Neuronal stem cell (in vitro differentiated cells): ENCODE measurements at regions not wholly inside any gene's neighbourhood (a gene's known extent, or its start where the extent isn't known, plus 50 kb on each side); places are given as distances from the start of the nearest gene placed in this dataset.
"Not testable (repeated sequence)": the region's sequence is repeated elsewhere in the genome, so short reads cannot be mapped to it uniquely, and the experiment has no call there.

ENCODE experiments used
- DNase-seq: peaks from one replicate; pipeline ENCODE4 v3.0.0-alpha.2; 2013; ENCODE audit warnings: low spot score
- H2AFZ ChIP-seq: one replicate; pipeline ENCODE4 v1.6.1; 2013; ENCODE audit warnings: mild to moderate bottlenecking, low read length, inconsistent platforms
- H2AK5ac ChIP-seq: 2 replicates; pipeline ENCODE4 v1.6.1; 2013; ENCODE audit warnings: low read depth, mild to moderate bottlenecking, inconsistent platforms, low read length, moderate library complexity, mixed read lengths
- H2BK120ac ChIP-seq: 2 replicates; pipeline ENCODE4 v1.6.1; 2013; ENCODE audit warnings: low read depth, mild to moderate bottlenecking, inconsistent platforms, low read length, moderate library complexity, mixed read lengths
- H2BK12ac ChIP-seq: one replicate; pipeline ENCODE4 v1.6.1; 2013; ENCODE audit warnings: low read length, inconsistent platforms
- H2BK15ac ChIP-seq: 2 replicates; pipeline ENCODE4 v1.6.1; 2013; ENCODE audit warnings: mild to moderate bottlenecking, low read length, inconsistent platforms, mixed read lengths
- H2BK5ac ChIP-seq: one replicate; pipeline ENCODE4 v1.6.1; 2013; ENCODE audit warnings: inconsistent platforms, mild to moderate bottlenecking, low read length, moderate library complexity
- H3K14ac ChIP-seq: one replicate; pipeline ENCODE4 v1.6.1; 2013; ENCODE audit warnings: low read length, inconsistent platforms
- H3K18ac ChIP-seq: 2 replicates; pipeline ENCODE4 v1.6.1; 2013; ENCODE audit warnings: low read length, inconsistent platforms
- H3K23ac ChIP-seq: 2 replicates; pipeline ENCODE4 v1.6.1; 2013; ENCODE audit warnings: low read depth, mild to moderate bottlenecking, mixed read lengths, low read length, inconsistent platforms; ENCODE audit not compliant: poor library complexity
- H3K27ac ChIP-seq: replicated peaks from 3 replicates; pipeline ENCODE4 v1.5.1; 2013; ENCODE audit warnings: low read length, inconsistent platforms
- H3K27me3 ChIP-seq, 3 experiments: 2 replicates each; pipeline ENCODE4 v1.6.1; 2013; ENCODE audit warnings: low read length in 3 of 3, mild to moderate bottlenecking in 2 of 3, inconsistent platforms in 1 of 3, low read depth in 1 of 3, mixed read lengths in 1 of 3, moderate library complexity in 1 of 3; ENCODE audit not compliant: control insufficient read depth in 3 of 3, insufficient read depth in 3 of 3
- H3K36me3 ChIP-seq, 2 donors: replicated peaks in 1 of 2; 2 replicates each; pipeline ENCODE4 v1.6.1; 2013; ENCODE audit warnings: low read length in 2 of 2; ENCODE audit not compliant: control insufficient read depth in 2 of 2, insufficient read depth in 2 of 2
- H3K4ac ChIP-seq: 2 replicates; pipeline ENCODE4 v1.6.1; 2013; ENCODE audit warnings: inconsistent platforms, mild to moderate bottlenecking, low read length, moderate library complexity
- H3K4me1 ChIP-seq, 2 donors: 1 replicate in 1 of 2; 2 replicates in 1 of 2; pipeline ENCODE4 v1.6.1; 2013; ENCODE audit warnings: low read length in 2 of 2, low read depth in 1 of 2; ENCODE audit not compliant: control insufficient read depth in 2 of 2, insufficient read depth in 1 of 2
- H3K4me2 ChIP-seq: one replicate; pipeline ENCODE4 v1.6.1; 2013; ENCODE audit warnings: mild to moderate bottlenecking, low read length, inconsistent platforms; ENCODE audit not compliant: insufficient read depth, poor library complexity, severe bottlenecking
- H3K4me3 ChIP-seq, 2 donors: 2 replicates each; pipeline ENCODE4 v1.5.1; 2013; ENCODE audit warnings: low read length in 2 of 2, mild to moderate bottlenecking in 2 of 2, inconsistent platforms in 1 of 2, moderate library complexity in 1 of 2
- H3K79me1 ChIP-seq: one replicate; pipeline ENCODE4 v1.6.1; 2013; ENCODE audit warnings: low read depth, mild to moderate bottlenecking, inconsistent platforms, low read length, moderate library complexity
- H3K9ac ChIP-seq: one replicate; pipeline ENCODE4 v1.6.1; 2013; ENCODE audit warnings: mild to moderate bottlenecking, low read depth, low read length, inconsistent platforms; ENCODE audit not compliant: poor library complexity
- H3K9me3 ChIP-seq, 2 donors: replicated peaks in 1 of 2; 2 replicates each; pipeline versions ENCODE3 to v1.6.1; 2013; ENCODE audit warnings: low read length in 2 of 2, mild to moderate bottlenecking in 2 of 2, inconsistent platforms in 1 of 2, low read depth in 1 of 2, mixed read lengths in 1 of 2, moderate library complexity in 1 of 2; ENCODE audit not compliant: control insufficient read depth in 2 of 2, insufficient read depth in 1 of 2
- H4K8ac ChIP-seq: one replicate; pipeline ENCODE4 v1.6.1; 2013; ENCODE audit warnings: low read depth, mild to moderate bottlenecking, inconsistent platforms, low read length, moderate library complexity
- H4K91ac ChIP-seq: one replicate; pipeline ENCODE4 v1.6.1; 2013; ENCODE audit warnings: low read length, low read depth, mild to moderate bottlenecking, inconsistent platforms; ENCODE audit not compliant: poor library complexity
- WGBS, 2 donors: extraction: QIAGEN DNeasy Blood & Tissue Kit; methylation state at CpG; one replicate each; pipeline ENCODE4 v1.1.7; 2013; ENCODE audit warnings: missing lambda C conversion rate in 2 of 2, mixed read lengths in 1 of 2; ENCODE audit not compliant: insufficient read length in 2 of 2, insufficient replicate concordance in 1 of 2; ENCODE audit errors: extremely low coverage in 2 of 2; 5-methylcytosine and 5-hydroxymethylcytosine counted together

DNA sequence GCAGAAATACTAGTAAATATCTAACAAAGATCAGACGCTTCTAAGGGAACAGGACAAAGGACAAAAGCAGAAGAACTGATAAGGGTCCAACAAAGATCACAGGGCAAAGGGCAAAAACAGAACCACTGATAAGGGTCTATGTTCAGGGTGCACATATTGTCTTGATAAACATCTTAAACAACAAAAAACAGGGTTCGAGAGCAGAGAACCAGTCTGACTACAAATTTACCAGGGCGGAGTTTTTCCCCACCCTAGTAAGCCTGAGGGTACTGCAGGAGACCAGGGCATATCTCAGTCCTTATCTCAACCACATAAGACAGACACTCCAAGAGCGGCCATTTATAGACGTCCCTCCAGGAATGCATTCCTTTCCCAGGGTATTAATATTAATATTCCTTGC lies 833.5 kb downstream of the BRINP3 start:
- no CpG with 5 or more reads among the region's 5 CpGs for WGBS, 2 donors
- not testable (repeated sequence) for H3K4ac ChIP-seq, H3K4me2 ChIP-seq, H2BK12ac ChIP-seq, H4K91ac ChIP-seq, DNase-seq, H3K4me1 ChIP-seq, H3K27ac ChIP-seq, H2AK5ac ChIP-seq, H2AFZ ChIP-seq, H3K27me3 ChIP-seq, H2BK15ac ChIP-seq, H3K79me1 ChIP-seq, H2BK120ac ChIP-seq, H3K4me3 ChIP-seq, H3K18ac ChIP-seq, H4K8ac ChIP-seq, H3K23ac ChIP-seq, H3K14ac ChIP-seq, H3K9me3 ChIP-seq, H3K36me3 ChIP-seq, H2BK5ac ChIP-seq, H3K9ac ChIP-seq

DNA sequence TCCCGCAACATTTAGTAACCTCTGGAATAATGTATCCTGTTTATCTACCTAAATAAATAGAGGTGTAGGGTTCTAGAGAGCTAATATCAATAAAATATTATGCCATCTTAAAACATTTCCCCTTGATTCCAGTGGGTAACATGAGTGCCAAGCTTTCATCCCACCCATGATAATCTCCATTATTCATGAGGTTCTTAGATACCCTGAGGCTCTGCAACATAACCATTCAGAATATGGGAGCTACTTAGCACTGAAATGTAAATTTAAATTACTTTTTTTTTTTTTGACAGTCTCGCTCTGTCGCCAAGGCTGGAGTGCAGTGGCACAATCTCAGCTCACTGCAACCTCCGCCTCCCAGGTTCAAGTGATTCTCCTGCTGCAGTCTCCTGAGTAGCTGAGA lies 832.7 kb downstream of the BRINP3 start:
- H3K27me3 ChIP-seq = no peaks in the 10 kb centered on the region
- no peak overlapping the region for H3K14ac ChIP-seq
- no peak overlapping the region for H3K4me2 ChIP-seq
- H4K91ac ChIP-seq = no peak overlapping the region
- H2BK120ac ChIP-seq = no peak overlapping the region
- H3K36me3 ChIP-seq = no peaks in the 10 kb centered on the region
- H3K4me1 ChIP-seq = no peaks in the 10 kb centered on the region
- H3K79me1 ChIP-seq = no peaks in the 10 kb centered on the region
- no peak overlapping the region for H2AFZ ChIP-seq
- H3K27ac ChIP-seq = no peak overlapping the region
- H3K9me3 ChIP-seq = no peaks in the 10 kb centered on the region
- H3K23ac ChIP-seq = no peak overlapping the region
- no peak overlapping the region for H3K9ac ChIP-seq
- no peak overlapping the region for H3K4ac ChIP-seq
- H2BK5ac ChIP-seq = no peak overlapping the region
- no peak for DNase-seq
- no peak overlapping the region for H2AK5ac ChIP-seq
- H3K4me3 ChIP-seq = no peak overlapping the region
- no peak overlapping the region for H2BK12ac ChIP-seq
- H2BK15ac ChIP-seq = no peak overlapping the region
- WGBS, 2 donors = no CpG with 5 or more reads among the region's 4 CpGs
- H4K8ac ChIP-seq = no peak overlapping the region
- H3K18ac ChIP-seq = no peak overlapping the region

DNA sequence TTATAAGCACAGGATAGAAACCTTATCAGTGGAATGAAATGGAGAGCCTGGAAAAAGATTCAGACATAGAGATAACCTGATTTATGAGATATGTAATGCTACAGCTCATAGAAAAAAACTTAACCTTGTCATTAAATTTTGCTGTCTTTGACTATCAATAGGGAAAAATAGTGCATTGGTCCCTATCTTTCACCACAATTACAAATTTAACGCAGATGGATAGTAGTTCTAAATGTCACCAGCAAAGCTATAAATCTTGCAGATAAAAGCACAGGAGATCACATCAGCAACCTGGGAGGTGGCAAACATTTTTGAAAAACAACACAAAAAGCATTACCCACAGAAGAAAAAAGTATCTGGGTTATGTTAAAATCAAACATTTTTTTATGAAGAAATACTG lies 831.6 kb downstream of the BRINP3 start:
- Histone ChIP-seq H2BK5ac (no peak overlapping the region), H3K36me3 (no peaks in the 10 kb centered on the region), H4K8ac (no peak overlapping the region), H2AFZ (no peak overlapping the region), H3K14ac (no peak overlapping the region), H3K18ac (no peak overlapping the region), H3K4me2 (no peak overlapping the region), H3K4me1 (no peaks in the 10 kb centered on the region), H2BK15ac (no peak overlapping the region), H3K27ac (no peak overlapping the region), H4K91ac (no peak overlapping the region), H3K23ac (no peak overlapping the region), H2AK5ac (no peak overlapping the region), H3K9ac (no peak overlapping the region), H3K9me3 (no peaks in the 10 kb centered on the region), H3K4ac (no peak overlapping the region), H2BK12ac (no peak overlapping the region), H2BK120ac (no peak overlapping the region), H3K27me3 (no peaks in the 10 kb centered on the region), H3K79me1 (no peaks in the 10 kb centered on the region), H3K4me3 (no peak overlapping the region)
- no peak for DNase-seq
- no CpG with 5 or more reads among the region's 1 CpG for WGBS, 2 donors

DNA sequence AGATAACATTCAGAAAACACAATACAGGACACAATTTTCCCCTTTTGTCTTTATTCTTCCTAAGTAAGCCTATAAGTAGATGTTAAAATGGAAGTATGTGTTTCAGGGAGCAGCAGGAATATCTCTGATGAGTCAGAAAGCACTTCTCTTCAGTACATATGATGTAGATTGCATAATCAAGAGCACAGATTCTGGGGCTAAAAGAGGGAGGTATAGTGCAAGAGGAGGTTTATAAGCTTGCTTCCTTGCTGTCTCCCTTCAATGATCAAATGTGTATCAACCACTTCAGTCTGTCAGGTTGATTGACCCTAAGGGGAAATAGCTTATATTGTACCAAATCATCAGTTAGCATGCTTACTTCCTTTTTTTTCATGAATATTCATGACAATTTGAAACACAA lies 822.8 kb downstream of the BRINP3 start:
- Histone ChIP-seq H2BK5ac (no peak overlapping the region), H2BK12ac (no peak overlapping the region), H3K14ac (no peak overlapping the region), H2AFZ (no peak overlapping the region), H2AK5ac (no peak overlapping the region), H3K27me3 (no peaks in the 10 kb centered on the region), H3K4me2 (no peak overlapping the region), H4K8ac (no peak overlapping the region), H3K79me1 (no peaks in the 10 kb centered on the region), H3K36me3 (no peaks in the 10 kb centered on the region), H3K27ac (no peak overlapping the region), H4K91ac (no peak overlapping the region), H3K9me3 (no peaks in the 10 kb centered on the region), H3K18ac (no peak overlapping the region), H3K4me3 (no peak overlapping the region), H3K23ac (no peak overlapping the region), H3K9ac (no peak overlapping the region), H2BK15ac (no peak overlapping the region), H3K4me1 (no peaks in the 10 kb centered on the region), H2BK120ac (no peak overlapping the region), H3K4ac (no peak overlapping the region)
- no peak for DNase-seq
